ENCODE measurements at regions not wholly inside any gene's neighbourhood (a gene's known extent, or its start where the extent isn't known, plus 50 kb on each side); places are given as distances from the start of the nearest gene placed in this dataset.

DNA sequence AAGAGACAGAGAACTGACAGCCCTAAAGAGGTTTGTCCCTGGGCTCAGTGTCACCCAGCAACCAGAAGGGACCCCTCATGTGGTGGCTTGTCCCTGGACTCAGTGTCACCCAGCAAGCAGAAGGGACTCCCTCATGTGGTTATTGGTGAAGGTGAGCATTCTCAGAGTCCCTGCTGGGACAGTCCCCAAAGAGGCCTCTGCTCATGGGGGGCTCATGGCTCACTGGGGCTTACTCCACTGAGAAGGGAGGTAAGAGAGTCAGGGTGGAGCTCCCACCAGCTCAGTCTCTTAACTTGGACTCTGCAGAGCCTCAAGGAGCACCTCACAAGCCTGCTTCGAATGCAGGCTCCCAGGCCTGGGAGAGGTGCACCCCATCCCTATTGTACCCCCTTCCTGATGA, 145.2 kb upstream of the COPS8 start:
- no peak for DNase-seq

DNA sequence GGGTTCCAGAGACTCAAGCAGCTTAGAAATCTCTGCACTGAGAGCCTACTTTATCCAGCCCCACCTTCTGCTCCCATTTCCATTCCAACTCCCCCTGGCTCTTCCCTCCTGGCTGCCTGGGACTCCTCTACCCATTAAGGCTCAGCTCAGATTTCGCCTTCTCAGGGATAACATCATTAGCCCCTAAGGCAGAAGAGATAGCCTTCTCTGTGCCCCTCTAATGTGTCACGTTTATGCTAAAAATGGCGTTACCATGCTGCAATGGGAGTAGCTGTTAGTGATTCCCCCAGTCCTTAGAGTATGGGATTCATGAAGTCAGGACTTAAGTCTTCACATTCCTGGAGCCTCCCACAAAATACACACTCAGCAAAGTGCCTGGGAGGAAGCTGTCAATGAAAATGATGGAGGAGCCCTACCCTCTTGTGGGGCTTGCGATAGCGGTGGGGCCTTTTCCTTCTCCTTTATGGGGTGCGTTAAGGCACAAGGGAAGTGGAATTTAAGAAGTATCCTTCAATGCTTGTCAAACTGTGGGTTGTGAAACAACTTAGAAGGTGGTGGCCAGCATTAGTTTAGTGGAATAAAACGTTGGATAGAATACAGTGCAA, 144.7 kb upstream of the COPS8 start:
- no peak for DNase-seq

DNA sequence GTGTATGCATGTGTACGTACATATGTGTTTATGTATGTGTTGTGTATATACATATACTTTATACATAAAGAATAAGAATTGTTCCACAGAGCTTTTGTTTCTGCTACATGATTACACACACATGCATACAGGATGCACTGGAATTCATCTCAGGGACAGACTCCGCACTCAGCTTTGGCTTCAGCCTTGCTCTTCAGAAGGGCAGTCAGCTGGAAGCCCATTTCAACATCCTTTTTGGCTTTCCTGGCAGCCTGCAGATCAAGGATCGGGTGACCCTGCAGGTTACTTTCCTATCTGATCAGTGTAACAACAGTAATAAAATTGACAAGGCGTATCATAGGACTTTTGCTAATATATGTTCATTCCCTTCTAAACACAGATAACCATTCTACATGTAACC, 144.1 kb upstream of the COPS8 start:
- no peak for DNase-seq

DNA sequence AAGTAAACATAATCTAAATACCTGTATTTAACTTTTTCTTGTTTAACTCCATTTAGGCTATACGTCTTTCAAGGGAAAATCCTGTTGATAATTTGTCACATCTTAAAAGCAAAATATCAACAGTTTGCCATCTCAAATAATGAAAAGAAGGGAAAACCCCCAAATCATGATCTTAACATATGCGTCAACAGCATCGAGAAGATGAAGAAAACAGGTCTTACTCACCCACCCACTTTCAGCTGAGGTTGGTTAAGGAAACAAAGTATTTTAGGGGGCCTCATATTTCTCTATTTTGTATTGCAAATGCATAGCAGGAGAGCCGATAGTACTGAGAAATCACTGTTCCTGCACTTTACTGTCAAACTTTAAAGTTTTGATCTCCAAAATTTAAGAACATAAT, 143.1 kb upstream of the COPS8 start:
- DNase-seq = no peak

DNA sequence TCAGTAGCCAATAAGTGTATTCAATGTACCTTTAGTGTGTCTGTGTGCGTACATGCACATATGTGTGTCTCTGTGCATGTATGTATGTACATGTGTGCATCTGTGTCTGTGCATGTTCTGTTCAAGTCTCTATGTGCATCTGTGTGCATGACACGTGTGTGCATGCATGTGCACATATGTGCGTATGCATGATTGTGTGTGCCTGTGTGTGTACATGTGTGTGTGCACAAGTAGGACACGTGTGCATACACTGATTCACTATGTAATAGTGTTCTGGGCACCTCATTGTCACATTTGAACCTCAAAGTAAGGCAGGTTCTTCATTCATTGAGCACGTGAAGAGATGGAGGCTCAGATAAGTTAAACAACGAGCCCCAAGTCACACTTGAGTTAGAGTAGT, 142.6 kb upstream of the COPS8 start:
- no peak for DNase-seq

DNA sequence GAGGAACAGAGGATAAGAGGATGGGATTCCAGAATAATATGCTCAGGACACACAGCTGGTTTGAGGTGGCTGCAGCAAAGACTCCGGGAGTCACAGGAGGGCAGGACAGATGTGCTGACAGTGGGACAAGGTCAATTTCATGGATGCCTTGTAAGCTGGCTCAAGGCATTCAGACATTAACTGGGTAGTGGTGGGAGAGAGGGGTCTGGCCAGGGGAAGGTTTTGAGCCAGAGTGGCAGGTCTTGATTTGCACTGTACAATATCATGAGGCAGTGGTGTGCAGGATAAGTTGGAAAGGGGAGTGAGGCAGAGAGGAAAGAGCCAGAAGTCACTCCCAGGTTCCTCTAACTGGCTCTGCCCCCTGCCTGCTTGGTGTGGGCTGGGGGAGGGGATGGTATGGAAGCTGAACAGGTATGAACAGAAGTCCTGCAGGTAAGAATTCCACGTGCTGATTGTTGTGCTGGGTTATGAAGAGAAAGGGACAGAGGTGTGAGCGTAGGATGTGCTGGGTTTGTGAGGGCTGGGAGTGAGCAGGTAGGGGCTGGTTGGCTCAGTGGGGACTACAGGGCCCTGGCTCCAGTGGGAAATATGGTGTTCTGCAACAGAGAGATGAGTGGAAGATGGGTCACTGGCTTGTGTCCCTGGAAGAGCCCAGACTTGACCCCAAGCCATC, 141.7 kb upstream of the COPS8 start:
- DNase-seq = no peak

DNA sequence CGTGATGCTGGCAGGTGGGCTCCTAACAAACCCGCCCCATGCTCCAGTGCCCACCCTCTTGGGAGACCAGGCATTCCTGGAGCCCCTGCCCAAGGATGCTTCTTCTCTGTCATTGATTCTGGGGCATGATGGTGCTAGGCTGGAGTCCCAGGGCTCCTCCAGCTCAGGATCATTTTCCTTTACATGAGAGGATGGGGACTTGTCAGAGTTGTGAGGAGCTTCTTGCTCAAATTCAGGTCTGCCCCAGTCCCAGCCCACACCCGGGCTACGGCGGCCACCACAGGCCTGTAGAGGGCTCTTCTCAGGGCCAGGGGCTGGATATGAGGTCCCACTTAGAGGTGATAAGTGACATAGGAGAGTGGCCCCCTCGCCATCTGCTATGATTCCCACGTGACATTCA, 141.1 kb upstream of the COPS8 start:
- no peak for DNase-seq

DNA sequence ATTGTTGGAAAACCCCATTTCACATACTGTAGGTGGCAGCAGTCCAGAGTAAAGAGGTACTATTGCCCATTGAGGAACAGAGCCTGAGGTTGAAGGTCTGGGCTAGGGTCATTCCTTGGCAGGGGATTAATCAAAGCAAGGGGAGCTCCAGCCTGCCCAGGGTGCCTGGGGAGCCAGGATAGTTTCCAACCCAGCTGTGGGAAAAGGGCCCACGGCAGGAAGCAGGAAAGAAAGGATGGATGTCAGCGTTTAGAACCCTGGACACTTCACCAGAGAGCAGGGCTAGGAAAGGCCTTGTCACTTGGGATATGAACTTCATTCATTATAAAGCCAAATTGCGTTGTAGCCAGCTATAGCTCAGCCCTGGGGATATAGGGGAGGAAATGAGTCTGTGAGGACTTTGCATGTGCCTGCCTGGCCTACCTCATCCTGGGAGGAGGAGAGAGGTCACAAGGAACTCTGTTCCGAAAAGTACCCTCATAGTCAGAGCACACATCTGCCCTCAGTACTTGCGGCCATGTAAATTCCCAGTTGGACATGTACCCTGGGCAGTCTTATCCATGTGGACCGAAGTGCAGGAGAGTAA, 140.2 kb upstream of the COPS8 start:
- DNase-seq = no peak

DNA sequence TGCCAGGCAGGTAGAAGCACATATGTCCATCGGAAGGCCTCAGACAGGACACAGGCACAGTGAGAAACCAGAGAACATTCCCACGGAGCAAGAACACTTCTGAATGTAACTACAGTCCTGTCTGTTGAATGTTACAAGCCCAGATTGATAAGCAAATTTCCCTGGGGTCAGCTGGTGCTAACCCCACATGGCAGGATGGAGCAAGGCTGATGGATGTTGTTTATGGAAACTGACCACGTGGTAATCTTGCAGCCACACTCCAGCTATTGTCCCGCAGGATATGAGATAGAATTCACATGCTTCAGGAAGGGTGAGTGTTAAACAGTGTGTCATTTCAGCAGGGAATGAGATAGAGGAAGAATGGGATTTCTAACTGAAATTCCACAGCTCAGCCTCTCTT, 138.8 kb upstream of the COPS8 start:
- DNase-seq = no peak

DNA sequence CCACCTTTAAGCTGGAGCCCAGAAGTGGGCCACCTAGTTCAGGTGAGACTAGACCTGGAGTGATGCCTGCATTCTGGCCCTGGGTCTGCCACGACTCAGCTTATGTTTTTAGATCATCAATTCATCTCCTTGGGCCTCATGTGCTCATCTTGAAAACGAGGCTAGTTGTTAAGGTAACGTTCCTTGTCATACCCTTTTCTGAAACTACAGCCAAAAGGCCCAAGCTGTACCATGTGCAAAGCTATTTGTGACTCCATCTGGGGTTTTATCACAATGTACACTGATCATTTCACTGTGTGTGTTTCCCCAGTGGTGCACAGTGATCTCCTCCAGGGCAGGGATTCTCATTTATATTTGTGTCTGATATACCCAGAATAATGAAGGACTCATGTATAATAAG, 138.4 kb upstream of the COPS8 start:
- DNase-seq = no peak

DNA sequence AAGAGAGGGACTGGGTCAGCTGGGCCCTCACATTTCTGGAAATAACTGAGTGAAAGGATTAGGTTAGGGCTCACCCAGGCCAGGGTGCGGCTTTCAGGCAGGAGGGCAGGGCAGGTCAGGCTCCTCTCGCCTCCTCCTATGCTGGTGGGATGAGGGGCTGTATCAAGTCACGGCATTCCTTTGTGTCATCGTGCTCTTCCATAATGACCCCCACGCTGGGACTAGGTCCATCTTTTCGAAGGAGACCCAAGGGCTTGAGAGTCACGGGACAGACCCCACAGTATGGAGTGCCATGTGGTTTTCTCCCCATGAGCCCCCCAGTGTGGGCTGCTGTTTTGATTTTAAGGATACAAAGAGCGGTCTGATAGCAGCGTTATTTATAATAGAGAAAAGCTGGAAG, 137.8 kb upstream of the COPS8 start:
- DNase-seq = no peak

DNA sequence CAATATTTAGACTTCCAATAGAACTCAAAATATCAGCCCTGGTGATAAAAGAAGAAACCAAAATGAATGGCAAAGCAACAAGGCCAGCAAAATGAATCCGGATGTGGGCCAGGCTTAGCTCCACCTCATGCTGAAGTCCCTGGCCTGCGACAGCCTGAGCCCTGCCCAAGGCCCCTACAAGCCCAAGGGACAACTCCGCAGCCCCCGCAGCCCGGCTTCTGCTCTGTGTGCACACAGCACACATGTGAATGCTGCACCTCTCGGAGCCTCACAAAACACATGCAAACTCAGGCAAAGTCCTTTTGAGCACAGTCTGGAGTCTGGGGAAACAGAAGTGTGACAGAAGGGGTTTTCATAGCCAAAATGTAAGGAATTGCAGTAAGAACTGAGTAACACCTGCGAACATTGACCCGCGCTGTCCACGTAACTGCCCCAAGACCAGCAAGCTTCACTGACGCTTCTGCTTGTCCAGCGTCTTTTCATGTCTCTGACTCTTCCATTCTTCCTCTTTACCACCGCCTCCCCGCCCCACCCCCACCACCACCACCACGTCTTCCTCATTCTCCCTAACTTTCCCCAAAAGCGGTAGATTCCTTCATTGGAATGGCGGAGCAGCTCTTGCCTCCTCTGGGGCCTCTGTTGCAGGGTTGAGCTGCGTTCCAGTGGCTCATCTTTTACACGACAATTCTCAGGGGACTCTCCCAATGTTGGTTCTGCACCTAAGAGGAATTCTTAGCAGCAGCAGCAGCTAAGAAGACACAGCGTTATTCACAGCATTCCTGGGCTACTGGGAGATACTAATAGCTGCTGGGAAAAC, 136.4 kb upstream of the COPS8 start:
- DNase-seq = no peak

DNA sequence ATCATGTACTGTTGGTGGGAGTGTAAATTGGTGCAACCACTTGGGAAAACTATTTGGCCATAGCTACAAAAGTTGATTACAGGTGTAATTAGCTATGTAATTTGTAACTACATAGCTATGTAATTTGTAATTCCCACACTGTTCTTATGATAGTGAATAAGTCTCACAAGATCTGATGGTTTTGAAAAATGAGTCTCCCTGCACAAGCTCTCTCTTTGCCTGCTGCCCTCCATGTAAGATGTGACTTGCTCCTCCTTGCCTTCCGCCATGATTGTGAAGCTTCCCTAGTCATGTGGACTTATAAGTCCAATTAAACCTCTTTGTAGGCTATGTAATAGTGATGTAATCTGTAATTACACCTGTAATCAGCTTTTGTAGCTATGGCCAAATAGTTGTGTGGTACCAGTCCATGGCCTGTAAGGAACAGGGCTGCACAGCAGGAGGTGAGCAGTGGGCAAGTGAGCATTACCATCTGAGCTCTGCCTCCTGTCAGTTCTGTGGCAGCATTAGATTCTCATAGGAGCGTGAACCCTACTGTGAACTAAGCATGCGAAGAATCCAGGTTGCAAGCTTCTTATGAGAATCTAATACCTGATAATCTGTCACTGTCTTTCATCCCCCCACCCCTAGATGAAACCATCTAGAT, 133.7 kb upstream of the COPS8 start:
- no peak for DNase-seq

DNA sequence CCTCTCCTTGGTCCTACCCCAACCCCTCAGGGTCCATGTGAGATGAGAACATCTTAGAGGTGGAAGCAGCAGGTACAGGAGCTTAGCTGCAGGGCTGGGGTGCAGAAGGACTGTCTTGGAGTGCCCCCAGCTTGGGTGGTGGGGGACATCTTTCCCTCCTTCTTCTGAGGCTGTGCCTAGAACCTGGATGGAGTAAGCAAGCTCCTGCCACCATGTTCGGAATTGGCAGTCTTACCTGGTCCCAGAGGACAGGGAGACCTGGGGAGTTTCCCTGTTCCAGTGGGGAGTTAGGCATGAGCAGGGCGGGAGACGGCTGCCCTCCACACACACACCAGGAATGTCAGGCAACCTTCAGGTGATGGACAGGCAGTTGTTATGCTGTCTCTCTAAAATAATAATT, 131.0 kb upstream of the COPS8 start:
- no peak for DNase-seq

DNA sequence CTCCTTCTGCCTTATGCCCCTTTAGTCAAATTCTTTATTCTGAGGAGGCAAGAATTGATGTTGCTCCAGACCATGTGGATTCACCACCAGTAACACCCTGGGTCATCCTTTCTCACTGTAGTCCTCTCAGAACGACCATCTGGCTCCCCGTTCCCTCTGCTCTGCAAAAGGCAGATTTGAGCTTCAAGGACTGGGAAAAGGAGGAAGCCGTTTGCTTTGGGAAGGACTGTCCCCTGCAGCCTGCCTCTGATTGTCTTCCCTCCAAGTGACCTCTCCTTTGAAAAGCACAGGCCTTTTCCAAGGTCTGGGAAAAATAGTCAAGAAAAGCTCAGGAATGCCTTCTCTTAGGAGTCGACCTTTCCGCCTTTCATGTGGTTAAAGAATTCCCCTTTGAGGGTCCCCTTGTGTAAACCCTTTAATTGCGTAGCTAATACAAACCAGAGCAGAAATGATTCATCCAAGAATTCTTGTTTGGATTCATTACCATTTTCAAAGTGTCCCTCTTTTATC, 130.1 kb upstream of the COPS8 start:
- DNase-seq = no peak

DNA sequence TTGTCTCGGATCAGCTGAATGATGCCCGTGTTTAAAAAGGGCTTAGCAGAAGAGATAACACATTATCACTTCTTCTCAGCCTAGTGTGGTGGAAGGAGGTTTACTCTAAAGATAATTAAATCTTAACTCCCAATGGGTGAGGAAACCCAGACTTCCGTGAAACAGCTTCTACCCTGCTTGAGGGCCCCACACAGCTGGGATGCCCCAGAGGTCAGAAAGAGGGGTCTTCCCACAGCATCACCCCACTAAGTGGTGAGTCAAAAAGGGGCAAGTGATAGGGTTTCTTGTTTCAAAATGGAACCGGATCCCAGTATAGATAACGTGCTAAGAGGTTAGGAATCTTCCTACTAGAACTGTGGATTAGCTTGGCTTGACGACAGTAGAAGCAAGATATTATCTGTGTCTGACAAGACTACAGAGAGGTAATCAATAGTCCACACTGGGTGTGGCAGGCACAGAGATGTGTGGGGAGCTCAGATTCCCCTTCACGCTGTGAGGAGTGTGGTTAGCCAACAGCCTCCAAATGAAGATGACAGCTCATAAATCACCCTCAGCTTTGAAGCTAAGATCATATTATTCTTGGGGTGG, 129.6 kb upstream of the COPS8 start:
- no peak for DNase-seq

DNA sequence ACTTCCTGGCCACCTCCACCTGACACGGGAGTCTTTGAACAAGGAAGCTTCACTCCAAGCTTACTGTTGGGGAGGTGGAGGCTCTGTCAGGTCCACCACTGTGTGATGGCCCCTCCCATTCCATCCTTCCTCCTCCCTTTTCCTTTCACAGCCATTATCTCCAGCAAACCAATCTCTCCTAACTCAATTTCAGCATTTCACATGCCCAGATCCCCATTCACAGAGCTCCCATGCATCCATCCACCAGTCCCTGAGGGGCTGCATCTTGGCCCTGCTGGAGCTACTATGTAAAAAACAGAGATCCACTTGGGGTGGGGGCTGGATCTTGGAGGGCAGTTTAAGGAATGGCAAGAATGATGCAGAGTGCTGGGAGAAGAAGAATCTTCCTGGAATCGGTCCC, 129.0 kb upstream of the COPS8 start:
- DNase-seq = no peak

DNA sequence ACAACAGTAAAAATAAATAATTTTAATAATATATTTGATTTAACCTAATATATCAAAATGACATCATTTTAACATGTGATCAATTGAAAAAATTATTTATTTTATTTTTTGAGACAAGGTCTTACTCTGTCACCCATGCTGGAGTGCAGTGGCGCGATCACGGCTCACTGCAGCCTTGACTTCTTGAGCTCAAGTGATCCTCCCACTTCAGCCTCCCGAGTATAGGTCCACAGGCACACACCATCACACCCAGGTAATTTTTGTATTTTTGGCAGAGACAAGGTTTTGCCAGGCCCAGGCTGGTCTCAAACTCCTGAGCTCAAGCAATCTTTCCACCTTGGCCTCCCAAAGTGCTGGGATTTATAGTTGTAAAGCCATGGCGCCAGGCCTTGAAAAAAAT, 126.7 kb upstream of the COPS8 start:
- no peak for DNase-seq

DNA sequence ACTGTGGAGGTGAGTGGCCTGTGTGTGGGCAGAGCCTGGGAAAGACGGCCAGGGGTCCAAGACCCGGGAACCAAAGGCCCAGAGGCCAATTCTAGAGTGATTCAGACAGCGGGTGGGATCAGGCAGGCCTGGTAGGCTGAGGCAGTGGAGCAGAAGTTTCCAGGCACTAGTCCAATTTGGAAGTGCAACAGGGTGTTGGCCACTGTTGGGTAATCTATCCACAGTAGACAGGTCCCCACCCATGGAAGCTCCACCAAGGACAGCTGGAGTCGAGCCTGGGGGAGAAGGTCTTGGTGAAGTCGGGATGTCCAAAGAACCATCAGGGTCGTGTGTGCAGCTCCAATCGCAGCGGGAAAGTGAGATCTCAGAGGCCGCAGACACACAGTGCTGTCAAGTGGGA, 125.8 kb upstream of the COPS8 start:
- no peak for DNase-seq

DNA sequence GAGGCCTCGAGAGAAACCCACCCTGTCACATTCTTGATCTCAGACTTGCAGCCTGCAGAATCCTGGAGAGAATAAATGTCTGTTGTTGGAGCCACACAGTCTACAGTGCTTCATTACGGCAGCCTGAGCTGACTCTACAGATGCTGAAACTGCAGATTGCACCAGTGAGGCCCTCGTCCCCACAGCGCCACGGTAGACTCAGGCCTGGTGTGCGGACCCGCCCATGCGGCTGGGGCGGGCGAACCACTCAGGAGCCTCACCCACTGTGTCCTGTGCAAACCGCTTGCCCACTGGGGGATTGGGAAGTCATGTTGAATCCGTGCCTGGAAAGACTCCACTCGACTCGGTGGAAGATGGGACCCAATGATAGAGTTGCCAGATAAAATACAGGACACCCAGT, 125.2 kb upstream of the COPS8 start:
- no peak for DNase-seq

DNA sequence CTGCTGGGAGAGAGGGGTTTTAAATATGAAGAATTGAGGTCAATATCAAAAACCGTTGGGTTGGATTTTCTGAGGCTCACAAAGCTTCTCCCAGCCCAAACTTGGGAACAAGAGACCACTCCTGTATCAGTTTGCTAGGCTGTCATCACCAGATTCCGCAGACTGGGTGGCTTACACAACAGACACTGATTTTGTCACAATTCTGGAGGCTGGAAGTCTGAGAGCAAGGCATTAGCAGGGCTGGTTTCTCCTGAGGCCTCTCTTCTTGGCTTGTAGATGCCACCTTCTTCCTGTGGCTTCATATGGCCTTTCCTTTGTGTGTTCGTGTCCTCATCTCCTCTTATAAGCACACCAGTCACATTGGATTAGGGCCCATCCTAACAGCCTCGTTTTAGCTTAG, 122.9 kb upstream of the COPS8 start:
- no peak for DNase-seq

DNA sequence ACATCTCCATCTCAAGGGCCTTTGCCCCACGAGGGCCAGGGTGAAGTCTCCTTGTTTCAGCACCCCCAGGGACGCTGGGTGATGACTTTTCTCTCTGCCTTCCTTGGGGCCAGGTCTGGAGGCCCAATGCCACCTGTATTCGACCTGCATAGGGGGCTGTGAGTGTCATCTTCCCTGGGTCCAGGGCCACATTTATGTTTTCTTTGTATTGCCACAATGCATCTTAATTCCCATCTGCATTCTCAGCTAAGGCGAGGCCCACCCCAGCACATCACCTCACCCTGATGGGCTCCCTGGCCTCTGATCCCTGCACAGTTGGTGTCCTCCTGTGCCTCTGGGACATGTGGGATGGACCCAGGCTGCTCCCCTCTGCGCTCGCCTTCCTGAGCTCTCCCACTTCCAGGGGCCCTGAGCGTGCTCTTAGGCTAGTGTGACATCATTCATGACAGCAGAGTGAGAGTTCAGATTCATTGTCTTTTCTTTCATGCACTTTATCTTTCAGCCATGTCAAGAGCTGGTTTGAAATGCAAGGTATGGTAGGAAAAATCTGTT, 122.0 kb upstream of the COPS8 start:
- DNase-seq = no peak

DNA sequence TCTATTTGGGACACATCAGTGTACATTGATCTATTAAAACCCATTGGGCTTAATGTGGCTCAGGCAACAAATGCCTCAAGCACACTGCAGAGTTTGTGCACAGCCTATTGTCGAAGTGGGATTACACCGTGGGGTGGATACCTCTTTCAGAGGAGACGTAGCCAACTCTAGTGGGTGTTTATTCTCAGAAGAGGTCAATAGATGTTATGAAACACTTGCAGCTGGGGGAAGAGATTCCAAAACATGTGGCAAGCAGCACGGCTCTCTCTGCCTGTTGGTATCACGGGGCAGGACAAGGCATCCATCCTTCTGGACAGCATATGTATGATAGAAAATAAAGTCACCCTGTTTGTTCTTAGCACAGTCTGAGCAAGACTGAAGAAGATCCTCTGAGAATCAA, 121.4 kb upstream of the COPS8 start:
- DNase-seq = no peak
